GM19043 (cell line): ENCODE measurements at regions not wholly inside any gene's neighbourhood (a gene's known extent, or its start where the extent isn't known, plus 50 kb on each side); places are given as distances from the start of the nearest gene placed in this dataset.
"Not testable (repeated sequence)": the region's sequence is repeated elsewhere in the genome, so short reads cannot be mapped to it uniquely, and the experiment has no call there.

ENCODE experiments used
- ATAC-seq: cut with Tn5 transposase; IDR thresholded peaks from one replicate; pipeline ENCODE4 v1.9.1; 2021; ENCODE audit warnings: low read depth; ENCODE audit not compliant: unreplicated experiment

DNA sequence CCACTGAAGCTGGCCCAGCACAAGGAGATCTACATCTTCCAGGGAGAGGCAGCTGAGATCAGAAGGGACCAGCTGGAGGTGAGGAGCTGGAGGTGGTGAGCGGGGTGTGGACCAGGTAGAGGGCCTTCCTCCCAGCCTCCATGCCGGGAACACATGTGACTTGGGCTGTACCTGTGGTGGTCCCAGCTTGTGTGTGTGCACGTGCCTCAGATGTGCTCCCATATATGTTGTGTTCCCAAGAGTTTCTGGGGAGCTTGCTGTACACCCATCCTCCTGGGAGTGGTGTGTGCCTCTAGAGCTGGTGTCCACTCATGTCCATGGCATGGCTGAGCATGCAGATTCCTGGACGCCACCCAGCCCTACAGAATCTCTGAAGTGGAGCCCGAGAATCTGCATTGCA lies 183.7 kb upstream of the AKAP13 start:
- ATAC-seq: not testable (repeated sequence)

- not testable (repeated sequence) for ATAC-seq
Measured at GRCh38 chr15:85197582-85197981, 182.8 kb upstream of the AKAP13 start.

- not testable (repeated sequence) for ATAC-seq
Measured at GRCh38 chr15:85198432-85198831, 182.0 kb upstream of the AKAP13 start.

GRCh38 chr15:85200215-85200614 lies 180.2 kb upstream of the AKAP13 start:
- ATAC-seq: peak; percentile 83

GRCh38 chr15:85201118-85201793 lies 179.1 kb upstream of the AKAP13 start:
- not testable (repeated sequence) for ATAC-seq

DNA sequence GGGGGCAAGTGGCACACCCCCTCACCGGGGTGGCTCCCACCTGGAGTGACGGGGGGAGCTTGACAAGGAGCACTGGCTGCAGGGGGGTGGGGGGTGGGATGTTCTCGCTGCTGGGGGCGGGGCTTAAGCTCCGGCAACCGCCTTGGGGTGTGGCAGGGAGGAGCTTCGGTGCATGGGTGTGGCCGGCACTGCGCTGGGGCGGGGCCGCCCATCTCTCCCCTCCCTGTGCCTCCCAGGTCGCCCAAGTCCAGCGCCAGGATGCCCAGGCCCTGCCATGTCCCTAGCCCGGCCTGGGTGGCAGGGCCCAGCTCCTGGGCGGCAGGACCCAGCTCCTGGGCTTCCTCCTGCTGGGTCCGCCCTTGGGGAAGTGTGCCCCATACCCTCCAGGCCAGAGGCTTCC lies 175.9 kb upstream of the AKAP13 start:
- not testable (repeated sequence) for ATAC-seq

DNA sequence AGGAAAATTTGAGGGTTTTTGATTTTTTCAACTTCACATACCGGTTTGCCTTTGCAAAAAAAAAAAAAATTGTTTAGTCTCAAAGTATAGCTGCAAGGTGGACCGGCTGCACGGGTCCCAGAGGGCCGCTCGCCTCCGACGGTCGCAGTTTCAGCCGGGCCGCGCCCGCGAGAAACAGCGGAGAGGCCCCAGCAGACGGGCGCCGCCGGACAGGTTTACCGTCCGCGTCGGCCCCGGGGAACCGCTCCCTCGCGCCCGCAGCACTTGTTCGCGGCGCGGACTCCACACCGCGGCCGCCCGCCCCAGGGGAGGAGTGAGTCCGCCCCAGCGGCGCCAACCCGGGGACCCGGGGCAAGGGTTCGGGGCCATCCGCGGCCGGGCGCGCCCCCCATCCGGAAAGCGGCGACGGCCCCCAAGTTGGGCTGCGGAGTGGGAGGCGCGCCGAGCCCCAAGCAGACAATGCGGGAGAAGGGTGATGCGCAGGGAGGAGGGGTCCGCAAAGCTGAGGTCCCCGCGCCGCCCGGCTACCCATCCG lies 146.5 kb upstream of the AKAP13 start:
- ATAC-seq: not testable (repeated sequence)

DNA sequence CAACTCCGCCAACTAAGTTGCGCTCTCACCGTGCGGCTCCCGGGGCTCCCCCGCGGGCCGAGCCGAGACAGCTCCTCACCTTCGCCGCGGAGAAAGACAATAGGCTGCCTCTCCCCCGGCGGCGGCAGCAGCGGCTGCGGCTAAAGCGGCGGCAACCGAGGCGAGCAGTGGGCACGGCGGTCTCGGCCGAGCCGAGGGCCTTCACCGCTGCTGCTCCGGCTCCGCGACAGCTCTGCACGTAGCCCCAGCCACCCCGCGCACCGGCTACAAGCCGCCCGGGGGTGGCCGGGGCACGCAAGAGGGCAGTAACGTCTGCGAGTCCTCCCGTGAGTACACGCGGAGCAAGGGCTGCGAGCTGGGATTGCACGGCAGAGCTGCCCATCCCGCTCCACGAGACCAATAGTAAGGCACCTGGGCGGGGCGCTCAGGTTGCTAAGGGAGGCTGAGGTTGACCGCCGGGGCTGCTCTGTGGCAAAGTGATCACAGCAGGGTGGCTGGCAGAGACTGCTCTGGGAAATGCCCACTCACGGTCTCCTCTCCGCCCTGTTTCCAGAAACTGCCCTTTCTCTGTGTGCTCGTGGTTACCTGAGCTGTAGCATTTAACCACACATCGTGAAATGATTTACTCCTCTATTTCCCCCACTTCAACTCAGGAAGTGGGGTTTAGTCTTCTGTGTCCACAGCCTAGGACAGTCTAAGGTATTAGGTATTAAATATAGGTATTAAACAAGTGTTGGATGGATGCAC lies 145.8 kb upstream of the AKAP13 start:
- ATAC-seq: not testable (repeated sequence)

DNA sequence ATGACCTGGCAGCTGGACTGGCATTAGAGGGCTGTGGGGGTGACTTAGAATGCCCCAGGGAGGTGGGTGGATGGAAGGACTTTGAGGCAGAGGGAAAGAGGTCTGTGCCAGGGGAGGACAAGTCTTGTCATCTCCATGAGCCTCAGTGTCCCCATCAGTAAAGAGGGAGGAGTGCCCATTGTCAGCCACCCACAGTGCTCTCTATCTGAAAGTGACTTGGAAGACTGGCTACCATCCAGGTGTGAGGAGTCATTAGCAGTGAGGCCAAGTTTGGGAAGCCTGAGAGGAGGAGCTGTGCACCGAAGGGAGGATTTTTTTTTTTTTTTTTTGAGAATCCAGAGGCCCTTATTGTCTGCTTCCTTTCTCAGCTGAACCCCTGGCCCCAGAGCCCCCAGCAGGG lies 136.3 kb upstream of the AKAP13 start:
- ATAC-seq: not testable (repeated sequence)

DNA sequence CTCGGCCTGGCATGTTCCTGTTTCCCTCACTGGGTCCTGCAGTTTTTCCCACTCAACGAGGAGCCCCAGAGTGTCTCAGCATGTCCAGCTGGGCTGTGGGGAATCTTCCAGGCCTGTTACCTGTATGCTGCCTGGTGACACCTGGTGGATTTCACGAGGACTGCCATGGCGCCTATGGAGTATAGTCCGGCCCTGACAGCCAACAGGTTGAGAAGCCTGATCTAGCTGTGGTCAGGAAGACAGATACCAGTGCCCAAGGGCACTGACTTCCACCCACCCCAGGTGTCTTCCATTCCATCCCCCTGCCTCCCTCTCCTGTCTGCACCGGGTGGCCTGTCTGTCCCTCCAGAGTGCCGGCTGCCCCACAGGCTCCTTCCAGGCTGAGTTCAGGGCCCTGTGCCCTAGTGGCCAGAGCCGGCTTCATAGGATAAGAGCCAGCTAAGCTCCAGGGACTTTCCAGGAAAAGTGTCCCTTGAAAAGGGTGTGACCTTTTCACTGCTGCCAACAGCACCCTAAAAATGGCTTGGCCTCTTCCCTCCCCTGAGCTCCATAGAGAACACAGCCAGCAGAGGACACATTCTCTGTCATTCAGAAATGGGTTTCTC lies 129.4 kb upstream of the AKAP13 start:
- not testable (repeated sequence) for ATAC-seq

GRCh38 chr15:85253196-85253915 lies 127.0 kb upstream of the AKAP13 start:
- peak; percentile 82 for ATAC-seq

GRCh38 chr15:85254961-85255360 lies 125.4 kb upstream of the AKAP13 start:
- ATAC-seq: not testable (repeated sequence)

- not testable (repeated sequence) for ATAC-seq
Measured at GRCh38 chr15:85255502-85255901, 124.9 kb upstream of the AKAP13 start.

- not testable (repeated sequence) for ATAC-seq
Measured at GRCh38 chr15:85256009-85256997, 124.1 kb upstream of the AKAP13 start.

- not testable (repeated sequence) for ATAC-seq
Measured at GRCh38 chr15:85258062-85258445, 122.3 kb upstream of the AKAP13 start.

GRCh38 chr15:85258559-85259209 lies 121.7 kb upstream of the AKAP13 start:
- not testable (repeated sequence) for ATAC-seq

GRCh38 chr15:85260526-85260925 lies 119.9 kb upstream of the AKAP13 start:
- not testable (repeated sequence) for ATAC-seq

- not testable (repeated sequence) for ATAC-seq
Measured at GRCh38 chr15:85262461-85263055, 117.8 kb upstream of the AKAP13 start.
